GM03348 (cell line): ENCODE measurements at regions not wholly inside any gene's neighbourhood (a gene's known extent, or its start where the extent isn't known, plus 50 kb on each side); places are given as distances from the start of the nearest gene placed in this dataset.

Experiments
- DNase-seq: peaks from one replicate; pipeline ENCODE4 v3.0.0; 2012; ENCODE audit warnings: low spot score

- no peak for DNase-seq
Observed at GRCh38 chr1:5379176-5379759, 613.0 kb downstream of the NPHP4 start.

- no peak for DNase-seq
Observed at GRCh38 chr1:5376538-5377247, 615.5 kb downstream of the NPHP4 start.

- DNase-seq = no peak
Observed at GRCh38 chr1:5375481-5375880, 616.7 kb downstream of the NPHP4 start.

DNA sequence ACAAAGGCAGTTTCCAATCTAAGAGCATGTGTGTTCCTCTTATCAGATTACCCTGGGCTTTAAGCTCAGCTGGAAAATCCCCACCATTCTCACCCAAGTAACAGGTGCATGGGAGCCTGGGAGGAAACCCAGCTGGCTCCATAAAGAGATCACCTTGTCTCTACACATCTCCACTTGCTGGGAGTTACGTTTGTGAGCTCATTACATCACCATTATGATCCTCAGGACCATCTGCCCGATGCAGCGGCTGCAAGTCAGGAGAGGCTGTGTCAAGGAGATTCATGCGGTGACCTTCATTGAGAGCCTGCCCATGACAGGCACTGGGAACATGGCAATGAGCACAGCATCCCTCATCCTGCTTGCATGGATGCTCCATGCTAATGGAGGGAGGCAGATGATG lies 618.0 kb downstream of the NPHP4 start:
- no peak for DNase-seq

- DNase-seq = no peak
Observed at GRCh38 chr1:5373281-5373680, 618.9 kb downstream of the NPHP4 start.

DNA sequence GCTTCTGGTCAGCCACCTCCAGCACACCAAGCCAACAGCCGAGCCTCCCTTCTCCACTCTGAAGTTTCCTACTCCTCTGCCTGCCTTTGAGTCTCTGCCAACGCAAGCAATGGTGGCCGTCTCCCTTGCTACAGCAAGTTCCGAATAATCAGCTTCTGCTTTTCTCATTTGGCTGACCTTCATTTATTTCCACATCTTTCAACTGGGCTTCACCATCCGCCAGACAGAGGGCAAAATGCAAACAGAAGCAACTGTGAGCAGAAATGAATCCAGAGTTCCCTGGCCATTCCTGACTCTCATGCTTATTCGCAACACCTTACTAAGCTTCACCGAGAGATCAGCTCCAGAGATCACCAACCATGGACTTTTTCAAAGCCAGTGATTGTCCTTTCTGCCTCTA lies 621.0 kb downstream of the NPHP4 start:
- DNase-seq = no peak

DNA sequence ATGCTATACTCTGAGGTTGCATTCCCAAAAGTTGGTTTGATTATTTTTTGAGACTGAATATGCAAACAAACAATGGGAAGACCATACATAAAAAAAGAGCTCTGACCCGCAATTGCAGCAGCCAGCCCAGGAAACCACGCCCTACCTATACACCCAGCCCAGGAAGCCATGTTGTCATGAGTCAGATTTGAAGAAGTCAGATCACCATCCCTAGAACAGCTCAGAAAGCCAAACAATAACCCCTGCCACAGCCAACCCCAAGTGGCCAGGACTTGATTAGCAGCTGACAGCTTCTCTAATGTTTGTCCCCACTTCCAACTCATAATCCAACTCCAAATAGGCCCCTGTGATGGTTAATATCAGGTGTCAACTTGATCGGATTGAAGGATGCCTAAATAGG lies 621.9 kb downstream of the NPHP4 start:
- DNase-seq = no peak

DNA sequence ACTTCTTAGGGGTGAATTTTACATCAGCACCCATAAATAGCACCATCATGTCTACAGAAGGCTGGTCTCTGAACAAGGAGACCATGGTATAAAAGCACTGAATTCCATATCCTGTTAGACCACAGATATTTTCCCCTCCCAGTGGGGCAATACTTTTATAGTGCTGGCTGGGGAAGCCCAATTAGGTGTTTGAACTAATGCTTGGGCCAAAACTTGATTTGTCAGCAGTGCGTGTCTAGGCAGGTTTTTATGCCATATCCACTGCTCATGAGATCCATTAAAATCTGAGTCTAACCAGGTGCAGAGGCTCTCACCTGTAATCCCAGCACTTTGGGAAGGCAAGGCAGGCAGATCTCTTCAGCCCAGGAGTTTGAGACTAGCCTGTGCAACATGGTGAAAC lies 623.0 kb downstream of the NPHP4 start:
- DNase-seq = no peak

DNA sequence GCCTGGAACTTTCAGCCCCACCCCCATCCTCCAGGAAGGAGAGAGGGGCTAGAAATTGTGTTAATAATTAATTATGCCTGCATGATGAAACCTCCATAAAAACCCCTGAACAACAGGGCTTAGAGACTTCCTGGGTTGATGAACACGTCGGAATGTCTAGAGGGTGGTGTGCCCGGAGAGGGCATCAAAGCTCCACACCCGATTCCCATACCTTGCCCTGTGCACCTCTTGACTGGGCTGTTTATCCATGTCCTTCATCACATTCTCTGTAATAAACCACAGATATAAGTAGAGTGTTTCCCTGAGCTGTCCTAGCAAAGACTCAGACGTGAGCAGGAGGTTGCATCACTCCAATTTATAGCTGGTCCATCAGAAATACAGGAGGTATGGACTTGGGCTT lies 624.0 kb downstream of the NPHP4 start:
- no peak for DNase-seq

- no peak for DNase-seq
Observed at GRCh38 chr1:5367306-5367705, 624.9 kb downstream of the NPHP4 start.

DNA sequence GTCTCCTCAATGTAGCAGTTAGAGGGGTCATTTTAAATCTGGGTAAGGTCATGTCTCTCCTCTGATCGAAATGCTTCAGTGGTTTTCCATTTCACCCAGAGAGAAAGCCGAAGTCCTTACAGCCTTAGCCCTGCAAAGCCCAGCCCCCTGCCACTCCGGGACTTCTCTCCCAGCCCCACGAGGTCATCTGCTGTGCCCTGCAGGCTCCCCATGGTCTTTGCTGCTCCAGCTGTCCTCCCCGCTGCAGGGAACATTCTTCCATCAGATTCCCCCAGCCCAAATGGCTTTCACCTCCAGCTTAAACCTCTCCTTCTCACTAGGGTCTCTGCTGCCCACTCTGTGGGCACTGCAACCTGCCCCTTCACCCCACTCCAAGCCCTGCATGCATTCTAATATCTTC lies 626.5 kb downstream of the NPHP4 start:
- DNase-seq = no peak

DNA sequence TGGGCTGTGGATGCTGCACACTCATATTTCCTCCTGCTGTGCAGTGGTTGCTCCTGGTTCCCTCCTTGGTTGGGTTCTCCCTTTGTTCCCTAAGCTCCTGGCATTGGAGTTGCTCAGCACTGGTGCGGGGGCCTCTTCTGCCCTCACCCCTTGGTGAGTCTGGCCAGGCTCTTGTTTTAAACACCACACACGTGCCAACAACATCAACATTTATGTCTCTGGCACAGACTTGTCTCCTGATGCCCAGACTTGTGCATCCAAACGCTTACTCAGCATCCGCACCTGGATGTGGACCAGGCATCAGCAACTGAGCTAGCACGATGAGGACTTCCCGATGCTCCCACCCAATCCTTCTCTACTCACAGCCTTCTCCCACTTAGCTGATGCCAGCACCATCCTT lies 627.6 kb downstream of the NPHP4 start:
- no peak for DNase-seq

DNA sequence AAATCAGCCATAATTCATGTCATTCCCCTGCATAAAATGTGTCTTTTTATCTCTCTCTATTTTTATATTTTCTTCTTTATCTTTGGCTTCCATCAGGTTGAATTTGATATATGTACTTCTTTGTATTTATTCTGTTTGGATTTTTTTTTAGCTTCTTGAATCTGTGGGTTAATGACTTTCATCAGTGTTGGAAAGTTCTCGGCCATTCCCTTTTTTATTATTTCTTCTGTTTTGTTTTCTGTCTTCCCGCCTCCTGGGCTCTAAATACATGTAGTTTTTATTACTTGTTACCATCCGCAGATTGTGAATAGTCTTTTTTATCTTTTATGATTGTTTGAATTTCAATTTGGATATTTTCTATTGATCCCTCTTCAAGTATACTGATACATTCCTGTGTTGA lies 637.5 kb downstream of the NPHP4 start:
- no peak for DNase-seq

DNA sequence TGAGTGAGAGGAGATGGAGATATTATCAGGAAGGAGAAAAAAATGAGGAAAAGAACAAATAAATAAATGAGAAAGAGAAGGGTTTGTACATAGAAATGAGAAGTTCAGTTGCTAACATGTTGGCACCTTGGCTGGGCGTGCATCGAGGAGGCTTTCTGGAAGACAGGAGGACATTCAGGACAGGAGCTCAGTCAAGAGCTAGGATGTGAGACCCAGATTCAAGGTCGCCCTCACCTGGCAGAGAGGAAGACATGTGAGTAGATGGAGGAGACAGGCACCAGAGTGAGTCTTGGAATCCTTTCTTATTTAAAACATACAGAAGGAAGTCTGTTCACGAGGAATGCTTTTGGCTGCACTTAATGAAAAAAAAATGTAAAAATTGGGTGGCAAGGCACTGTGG lies 640.9 kb downstream of the NPHP4 start:
- DNase-seq = no peak

- no peak for DNase-seq
Observed at GRCh38 chr1:5349526-5349925, 642.7 kb downstream of the NPHP4 start.

GRCh38 chr1:5348732-5349465 lies 643.3 kb downstream of the NPHP4 start:
- DNase-seq = no peak

DNA sequence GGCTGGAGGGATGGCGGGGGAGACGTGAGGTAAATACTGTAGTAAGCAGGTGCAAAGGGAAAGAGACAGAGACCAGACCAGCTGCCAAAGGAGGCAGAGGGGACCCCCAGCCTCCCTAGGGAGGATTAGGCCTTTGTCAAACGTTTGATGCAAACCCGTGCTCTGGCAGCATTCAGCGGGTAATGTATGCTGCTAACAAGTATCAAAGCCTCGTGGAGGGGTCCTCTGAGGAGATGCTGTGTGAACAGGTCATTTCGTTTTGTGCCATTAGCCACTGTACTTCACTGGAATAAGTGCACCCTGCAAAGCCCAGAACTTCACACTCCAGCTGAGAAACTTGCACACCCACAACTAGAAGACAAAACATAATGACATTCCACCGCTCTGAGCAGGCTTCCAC lies 644.5 kb downstream of the NPHP4 start:
- DNase-seq = no peak

DNA sequence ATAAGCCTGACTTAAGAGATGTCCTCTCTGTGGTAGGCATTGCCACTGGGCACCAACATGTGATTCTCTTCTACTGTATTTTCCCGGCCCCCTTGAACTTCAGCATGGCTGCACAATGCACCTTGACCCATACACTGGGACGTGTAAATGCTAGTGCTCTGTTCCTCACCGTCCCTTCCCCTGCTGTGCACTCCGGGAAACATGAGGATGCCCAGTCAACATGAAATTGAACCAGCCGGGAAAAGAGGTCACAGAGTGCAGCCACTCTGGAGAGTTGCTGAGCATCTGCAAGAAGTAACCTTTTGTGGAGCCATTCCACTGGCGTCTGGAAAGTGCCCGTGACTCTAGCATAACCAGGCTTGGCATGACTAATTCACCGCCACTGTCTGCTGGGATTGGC lies 646.7 kb downstream of the NPHP4 start:
- no peak for DNase-seq

GRCh38 chr1:5343256-5344020 lies 648.8 kb downstream of the NPHP4 start:
- DNase-seq = no peak

DNA sequence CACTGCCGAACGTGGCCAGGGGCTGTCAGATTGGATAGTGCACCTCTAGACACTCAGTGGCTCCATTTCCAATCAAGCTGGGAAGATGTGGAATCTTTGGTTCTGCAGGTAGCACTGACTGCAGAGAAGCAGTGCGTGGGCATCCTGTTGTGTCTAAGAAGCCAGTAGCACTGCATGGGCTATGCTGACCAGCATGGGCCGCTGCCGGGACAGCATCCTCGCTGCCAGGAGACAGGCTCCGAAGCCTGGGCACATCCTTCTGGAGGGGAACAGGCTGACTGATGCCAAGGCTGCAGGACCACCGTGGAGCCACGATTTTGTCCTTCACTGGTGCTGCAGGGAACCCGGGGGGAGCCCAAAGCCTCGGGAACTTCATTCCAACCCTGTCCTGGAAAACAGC lies 649.4 kb downstream of the NPHP4 start:
- DNase-seq = no peak

DNA sequence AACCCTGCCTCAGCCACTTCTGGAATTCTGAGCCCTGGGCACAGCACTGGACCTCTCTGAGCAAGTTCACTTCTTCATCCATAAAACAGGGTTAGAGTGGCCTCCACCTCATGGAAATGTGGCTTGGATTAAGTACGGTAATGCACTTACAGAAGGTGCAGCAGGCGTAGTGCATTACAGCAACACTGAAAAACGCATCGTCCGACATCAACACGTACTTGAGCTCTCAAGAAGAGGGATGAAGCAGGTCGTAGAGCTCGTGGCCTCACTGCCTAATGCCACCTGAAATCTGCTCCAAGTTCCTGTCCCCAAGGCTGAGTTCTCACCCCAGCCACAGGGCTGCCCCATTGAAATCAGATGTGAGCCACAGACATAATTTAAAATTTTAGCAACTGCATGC lies 650.1 kb downstream of the NPHP4 start:
- no peak for DNase-seq

DNA sequence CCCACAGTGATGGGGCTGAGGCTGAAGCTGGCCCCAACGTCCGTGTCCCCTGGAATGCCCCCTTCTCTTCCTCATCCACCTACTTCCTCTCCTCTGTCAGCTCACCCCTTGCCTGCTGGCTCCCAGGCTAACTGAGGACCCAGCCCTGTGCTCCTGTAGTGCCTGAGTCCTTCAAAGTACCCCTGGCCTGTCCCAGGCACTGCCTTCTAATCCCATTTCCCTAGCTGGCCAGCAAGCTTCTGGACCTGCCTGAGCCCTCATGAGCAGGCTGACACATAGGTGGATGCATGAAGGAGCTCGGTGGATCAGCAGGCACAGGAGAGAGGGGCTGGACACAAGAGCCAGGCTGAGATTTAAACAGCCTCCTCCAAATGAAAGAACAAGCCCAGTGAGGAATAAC lies 650.8 kb downstream of the NPHP4 start:
- no peak for DNase-seq
